Liver (tissue), 8 donors: ENCODE measurements at regions not wholly inside any gene's neighbourhood (a gene's known extent, or its start where the extent isn't known, plus 50 kb on each side); places are given as distances from the start of the nearest gene placed in this dataset.

ENCODE experiments used
- DNase-seq: peaks from one replicate; pipeline ENCODE4 v3.0.0-alpha.2; 2017; ENCODE audit warnings: low spot score
- H3K27ac ChIP-seq, 2 donors: one replicate each; pipeline ENCODE4 v1.7.0; 2013; ENCODE audit warnings: inconsistent platforms in 2 of 2, low read length in 2 of 2, control low read depth in 1 of 2, low read depth in 1 of 2, mild to moderate bottlenecking in 1 of 2
- H3K27me3 ChIP-seq, 4 donors: one replicate each; pipeline versions ENCODE4 v1.6.1 to v1.7.0; 2013; ENCODE audit warnings: low read length in 3 of 4, inconsistent platforms in 1 of 4, mild to moderate bottlenecking in 1 of 4, moderate library complexity in 1 of 4; ENCODE audit not compliant: control insufficient read depth in 4 of 4, insufficient read depth in 4 of 4
- H3K36me3 ChIP-seq, 4 donors: one replicate each; pipeline versions ENCODE4 v1.6.1 to v1.7.0; 2013; ENCODE audit warnings: low read length in 3 of 4, mild to moderate bottlenecking in 3 of 4, low read depth in 1 of 4, moderate library complexity in 1 of 4; ENCODE audit not compliant: control insufficient read depth in 4 of 4, insufficient read depth in 3 of 4
- H3K4me1 ChIP-seq, 4 donors: one replicate each; pipeline versions ENCODE4 v1.6.1 to v1.7.0; 2013; ENCODE audit warnings: low read length in 3 of 4, mild to moderate bottlenecking in 3 of 4, moderate library complexity in 1 of 4; ENCODE audit not compliant: control insufficient read depth in 4 of 4, insufficient read depth in 4 of 4
- H3K4me3 ChIP-seq, 3 donors: one replicate each; pipeline versions ENCODE4 v1.6.1 to v1.7.0; 2013; ENCODE audit warnings: low read length in 3 of 3, control low read depth in 1 of 3, low read depth in 1 of 3, mild to moderate bottlenecking in 1 of 3
- H3K9ac ChIP-seq, 2 donors: one replicate each; pipeline ENCODE4 v1.7.0; 2013; ENCODE audit warnings: low read length in 2 of 2, mild to moderate bottlenecking in 2 of 2, moderate library complexity in 2 of 2, control low read depth in 1 of 2, low read depth in 1 of 2
- H3K9me3 ChIP-seq, 4 donors: one replicate each; pipeline versions ENCODE4 v1.6.1 to v1.7.0; 2013; ENCODE audit warnings: low read length in 3 of 4; ENCODE audit not compliant: control insufficient read depth in 4 of 4
- EGR1 ChIP-seq, 2 donors: IDR thresholded peaks; 2 replicates each; pipeline ENCODE4 v1.6.1; 2016 to 2018; ENCODE audit warnings: antibody characterized with exemption in 2 of 2, low read depth in 2 of 2
- FOXA1 ChIP-seq: IDR thresholded peaks from 2 replicates; pipeline ENCODE4 v1.6.1; 2016; ENCODE audit warnings: antibody characterized with exemption
- FOXA2 ChIP-seq: IDR thresholded peaks from 2 replicates; pipeline ENCODE4 v1.6.1; 2016; ENCODE audit warnings: antibody characterized with exemption
- GABPA ChIP-seq, 2 donors: IDR thresholded peaks in 1 of 2; conservative IDR thresholded peaks in 1 of 2; 2 replicates each; pipeline ENCODE4 v1.6.1; 2016; ENCODE audit warnings: antibody characterized with exemption in 2 of 2, mild to moderate bottlenecking in 1 of 2, moderate library complexity in 1 of 2
- HNF4G ChIP-seq: IDR thresholded peaks from 2 replicates; pipeline ENCODE4 v1.6.1; 2016; ENCODE audit warnings: antibody characterized with exemption
- JUND ChIP-seq, 2 donors: IDR thresholded peaks; 2 replicates each; pipeline ENCODE4 v1.6.1; 2016; ENCODE audit warnings: antibody characterized with exemption in 2 of 2
- RAD21 ChIP-seq, 2 donors: IDR thresholded peaks; 2 replicates each; pipeline ENCODE4 v1.6.1; 2016; ENCODE audit warnings: antibody characterized with exemption in 2 of 2, mild to moderate bottlenecking in 2 of 2
- REST ChIP-seq: IDR thresholded peaks from 2 replicates; pipeline ENCODE4 v1.6.1; 2016; ENCODE audit warnings: antibody characterized with exemption, mild to moderate bottlenecking
- RXRA ChIP-seq, 2 donors: IDR thresholded peaks; 2 replicates each; pipeline ENCODE4 v1.6.1; 2017 to 2018; ENCODE audit warnings: antibody characterized with exemption in 2 of 2, mild to moderate bottlenecking in 1 of 2
- SP1 ChIP-seq: IDR thresholded peaks from 2 replicates; pipeline ENCODE4 v1.6.1; 2018; ENCODE audit warnings: antibody characterized with exemption, mild to moderate bottlenecking
- TAF1 ChIP-seq: conservative IDR thresholded peaks from 2 replicates; pipeline ENCODE4 v1.6.1; 2016; ENCODE audit warnings: antibody characterized with exemption, mild to moderate bottlenecking
- ZBTB33 ChIP-seq: IDR thresholded peaks from 2 replicates; pipeline ENCODE4 v1.6.1; 2016; ENCODE audit warnings: antibody characterized with exemption
- WGBS: extraction: QIAGEN DNeasy Blood & Tissue Kit; methylation state at CpG from one replicate; pipeline ENCODE4 v1.1.7; 2013; 5-methylcytosine and 5-hydroxymethylcytosine counted together
- TF ChIP-seq, protein P1 (sequence below): fragments of 150-350 bp; IDR thresholded peaks from 2 replicates; pipeline ENCODE4 v1.5.1; 2017; ENCODE audit warnings: improper control_type of control experiment, low read depth, low read length; ENCODE audit not compliant: missing input control
- TF ChIP-seq, protein P2 (sequence below): IDR thresholded peaks from 2 replicates; pipeline ENCODE4 v1.6.1; 2016; ENCODE audit warnings: antibody characterized with exemption
- donor health status: healthy.
- donor health status: healthy.
- donor health status: healthy.
- donor health status: healthy.
- donor health status: healthy.

DNA sequence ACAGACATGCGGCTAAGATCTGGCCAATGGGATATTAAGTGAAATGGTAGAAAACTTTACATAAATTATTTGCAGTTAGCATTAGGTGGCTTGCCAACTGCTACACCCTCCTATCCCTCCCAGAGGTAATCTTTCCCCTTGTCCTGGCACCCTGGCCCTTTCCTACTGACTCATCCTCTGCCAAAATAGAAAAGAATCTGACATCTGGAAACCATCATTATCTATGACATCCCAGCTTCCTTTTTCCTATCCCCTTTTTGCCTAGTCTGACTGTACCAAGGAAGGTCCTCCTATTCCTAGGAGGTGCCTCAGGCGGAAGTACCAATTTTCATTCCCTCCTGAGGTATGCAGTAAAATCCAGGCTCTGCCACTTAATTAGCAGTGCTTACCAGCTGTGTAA lies 163.6 kb upstream of the KLF3 start:
- DNase-seq: no peak
- H3K27me3 ChIP-seq: no peaks in the 10 kb centered on the region
- H3K27ac ChIP-seq: no peak overlapping the region
- WGBS: 95% methylated on average over 2 of the region's 2 CpGs
- no peaks in the 10 kb centered on the region for H3K36me3 ChIP-seq
- TF ChIP-seq TAF1: no peak
- no peak for TF ChIP-seq JUND (IDR thresholded peaks at IDR 0.05)
- TF ChIP-seq ZBTB33: no peak
- TF ChIP-seq RAD21 (IDR thresholded peaks at IDR 0.05): no peak
- H3K9me3 ChIP-seq: no peaks in the 10 kb centered on the region
- H3K9ac ChIP-seq: no peak overlapping the region
- H3K4me1 ChIP-seq: no peaks in the 10 kb centered on the region
- no peak overlapping the region for H3K4me3 ChIP-seq

- H3K36me3 ChIP-seq: no peaks in the 10 kb centered on the region
- 95% methylated on average over 2 of the region's 2 CpGs for WGBS
- H3K4me3 ChIP-seq: no peak overlapping the region
- no peak for DNase-seq
- no peak overlapping the region for H3K27ac ChIP-seq
- H3K4me1 ChIP-seq: no peaks in the 10 kb centered on the region
- no peak overlapping the region for H3K9ac ChIP-seq
- TF ChIP-seq RAD21 (IDR thresholded peaks at IDR 0.05) (no peak), ZBTB33 (no peak), REST (no peak), RXRA (IDR thresholded peaks at IDR 0.05) (no peak), EGR1 (IDR thresholded peaks at IDR 0.05; ENCODE audit: low read depth in 2 of 2) (no peak), SP1 (no peak), GABPA (IDR thresholded peaks at IDR 0.05 in 1 of 2, conservative IDR thresholded peaks at IDR 0.05 in 1 of 2) (no peak), FOXA2 (no peak), FOXA1 (no peak), HNF4G (no peak), JUND (IDR thresholded peaks at IDR 0.05) (no peak)
- TF ChIP-seq, protein P1, sequence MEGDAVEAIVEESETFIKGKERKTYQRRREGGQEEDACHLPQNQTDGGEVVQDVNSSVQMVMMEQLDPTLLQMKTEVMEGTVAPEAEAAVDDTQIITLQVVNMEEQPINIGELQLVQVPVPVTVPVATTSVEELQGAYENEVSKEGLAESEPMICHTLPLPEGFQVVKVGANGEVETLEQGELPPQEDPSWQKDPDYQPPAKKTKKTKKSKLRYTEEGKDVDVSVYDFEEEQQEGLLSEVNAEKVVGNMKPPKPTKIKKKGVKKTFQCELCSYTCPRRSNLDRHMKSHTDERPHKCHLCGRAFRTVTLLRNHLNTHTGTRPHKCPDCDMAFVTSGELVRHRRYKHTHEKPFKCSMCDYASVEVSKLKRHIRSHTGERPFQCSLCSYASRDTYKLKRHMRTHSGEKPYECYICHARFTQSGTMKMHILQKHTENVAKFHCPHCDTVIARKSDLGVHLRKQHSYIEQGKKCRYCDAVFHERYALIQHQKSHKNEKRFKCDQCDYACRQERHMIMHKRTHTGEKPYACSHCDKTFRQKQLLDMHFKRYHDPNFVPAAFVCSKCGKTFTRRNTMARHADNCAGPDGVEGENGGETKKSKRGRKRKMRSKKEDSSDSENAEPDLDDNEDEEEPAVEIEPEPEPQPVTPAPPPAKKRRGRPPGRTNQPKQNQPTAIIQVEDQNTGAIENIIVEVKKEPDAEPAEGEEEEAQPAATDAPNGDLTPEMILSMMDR: no peak
- TF ChIP-seq, protein P2, sequence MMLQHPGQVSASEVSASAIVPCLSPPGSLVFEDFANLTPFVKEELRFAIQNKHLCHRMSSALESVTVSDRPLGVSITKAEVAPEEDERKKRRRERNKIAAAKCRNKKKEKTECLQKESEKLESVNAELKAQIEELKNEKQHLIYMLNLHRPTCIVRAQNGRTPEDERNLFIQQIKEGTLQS: no peak
- H3K27me3 ChIP-seq: no peaks in the 10 kb centered on the region
- H3K9me3 ChIP-seq: no peaks in the 10 kb centered on the region
Measured at GRCh38 chr4:38501698-38502097, 162.3 kb upstream of the KLF3 start.
